GM18508 (cell line): ENCODE measurements at regions not wholly inside any gene's neighbourhood (a gene's known extent, or its start where the extent isn't known, plus 50 kb on each side); places are given as distances from the start of the nearest gene placed in this dataset.
"Not testable (repeated sequence)": the region's sequence is repeated elsewhere in the genome, so short reads cannot be mapped to it uniquely, and the experiment has no call there.

ENCODE experiments used
- ATAC-seq: cut with Tn5 transposase; IDR thresholded peaks from one replicate; pipeline ENCODE4 v1.9.1; 2021; ENCODE audit warnings: moderate number of reproducible peaks; ENCODE audit not compliant: insufficient read depth, unreplicated experiment

DNA sequence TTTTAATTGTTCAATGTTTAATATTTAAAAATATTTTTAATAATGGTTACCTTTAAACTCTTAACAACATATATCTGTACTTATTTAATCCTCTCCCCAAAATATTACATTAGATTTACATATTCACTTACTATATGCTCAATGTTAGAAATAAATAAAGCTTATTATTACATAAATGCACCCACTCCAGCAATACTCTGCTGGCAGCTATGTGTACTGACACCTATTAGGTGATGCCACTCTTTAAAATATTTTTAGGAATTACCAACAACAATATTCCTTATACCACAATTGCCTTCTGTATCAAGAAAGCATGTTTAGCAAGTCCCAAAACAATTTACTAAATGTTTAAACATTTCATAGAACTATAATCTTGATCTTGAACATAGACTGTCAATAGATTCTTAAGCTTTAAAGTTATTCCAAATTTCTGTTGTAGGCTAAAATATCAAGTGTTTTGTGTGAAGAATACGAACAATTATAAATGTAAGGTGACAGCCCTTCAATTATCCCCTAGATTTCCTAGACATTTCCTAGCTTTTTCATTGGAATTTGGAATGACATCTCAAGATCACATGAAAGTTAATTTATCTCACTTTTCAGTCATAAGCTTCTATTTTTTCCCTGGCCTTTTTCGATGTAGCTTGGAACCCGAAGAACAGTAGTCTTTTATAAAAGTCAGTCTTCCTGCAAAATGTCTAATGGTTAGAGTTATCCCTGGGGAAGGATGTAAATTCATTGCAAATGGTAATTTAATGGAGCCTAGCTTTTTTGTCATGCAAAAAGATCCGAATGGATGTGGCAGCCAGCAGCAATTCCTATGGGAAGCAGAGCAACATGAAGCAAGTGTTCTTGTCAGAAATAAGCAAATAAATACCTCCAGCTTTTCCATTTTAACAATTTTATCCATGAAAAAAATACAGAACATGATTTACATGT is 907.5 kb upstream of the ATXN7L3B start:
- ATAC-seq, result no peak

DNA sequence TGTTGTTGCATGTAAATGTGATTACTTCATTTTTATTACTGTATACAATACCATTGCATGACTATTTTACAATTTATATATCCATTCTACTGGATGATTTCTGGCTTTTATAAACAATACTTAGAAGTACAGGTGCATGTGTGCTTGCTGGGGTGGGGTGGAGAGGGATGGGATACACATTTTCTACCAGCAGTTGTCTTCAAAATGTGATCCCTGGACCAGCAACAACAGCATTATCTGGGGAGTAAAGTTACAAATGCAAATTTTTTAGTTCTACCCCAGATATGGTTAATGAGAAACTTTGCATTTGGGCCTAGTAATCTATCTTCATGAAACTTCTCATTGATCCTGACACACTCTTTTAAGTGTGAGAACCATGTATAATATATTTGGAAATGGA is 905.4 kb upstream of the ATXN7L3B start:
- no peak for ATAC-seq

GRCh38 chr12:73632661-73633060 is 905.0 kb upstream of the ATXN7L3B start:
- ATAC-seq, result no peak

DNA sequence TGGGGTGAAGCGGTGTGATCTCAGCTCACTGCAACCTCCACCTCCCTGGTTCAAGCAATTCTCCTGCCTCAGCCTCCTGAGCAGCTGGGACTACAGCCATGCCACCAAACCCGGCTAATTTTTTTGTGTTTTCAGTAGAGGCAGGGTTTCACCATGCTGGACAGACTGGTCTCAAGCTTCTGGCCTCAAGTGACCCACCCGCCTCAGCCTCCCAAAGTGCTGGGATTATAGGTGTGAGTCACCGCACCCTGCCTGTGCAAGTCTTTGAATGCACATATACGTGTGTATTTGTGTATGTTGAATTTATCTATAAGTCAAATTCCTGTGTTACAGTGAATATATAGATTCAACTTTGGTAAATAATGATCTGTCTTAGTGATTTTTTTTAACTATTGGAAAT is 898.2 kb upstream of the ATXN7L3B start:
- ATAC-seq, result not testable (repeated sequence)

- ATAC-seq, result no peak
Observed at GRCh38 chr12:73656375-73656774, 881.3 kb upstream of the ATXN7L3B start.

- ATAC-seq, result no peak
Observed at GRCh38 chr12:73659802-73660201, 877.8 kb upstream of the ATXN7L3B start.

DNA sequence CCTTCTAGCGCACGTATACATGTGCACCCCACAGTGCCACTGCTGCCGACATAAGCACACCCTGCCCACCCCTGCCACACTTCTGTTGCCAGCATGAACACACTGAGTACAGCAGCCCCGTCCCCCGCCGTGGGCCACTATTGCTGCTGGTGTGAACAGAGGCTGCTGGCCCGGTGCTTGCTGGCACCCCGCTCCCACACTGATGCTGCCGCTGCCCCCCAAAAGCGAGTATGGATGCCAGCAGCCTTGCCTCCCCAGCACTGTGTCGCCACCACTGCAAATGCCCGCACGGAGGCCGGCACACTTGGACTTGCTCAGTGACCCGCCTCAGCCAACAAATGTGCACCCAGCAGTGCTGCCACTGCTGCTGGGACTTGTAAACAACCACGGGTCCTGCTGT is 872.4 kb upstream of the ATXN7L3B start:
- no peak for ATAC-seq

GRCh38 chr12:73671550-73671949 is 866.1 kb upstream of the ATXN7L3B start:
- not testable (repeated sequence) for ATAC-seq

GRCh38 chr12:73677520-73678291 is 859.9 kb upstream of the ATXN7L3B start:
- no peak for ATAC-seq

GRCh38 chr12:73678335-73678734 is 859.3 kb upstream of the ATXN7L3B start:
- ATAC-seq, result no peak

DNA sequence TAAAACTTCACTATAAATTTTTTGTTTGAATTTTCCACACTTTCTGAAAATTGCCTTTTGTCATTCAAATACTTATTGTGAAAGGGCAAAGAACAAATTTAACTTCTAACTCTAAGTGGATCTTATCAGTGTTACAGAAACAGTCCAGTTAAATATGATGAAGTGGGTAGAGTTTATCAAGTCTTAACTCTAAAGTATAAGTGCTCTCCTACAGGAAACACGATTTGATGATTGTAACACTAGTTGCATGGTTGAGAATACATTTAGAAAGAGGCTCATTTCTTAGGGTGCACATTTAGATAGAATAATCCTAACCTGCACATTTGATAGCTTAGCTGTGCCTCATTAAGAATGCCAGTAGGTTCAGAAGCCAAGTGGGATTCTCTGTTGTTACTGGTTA is 838.3 kb upstream of the ATXN7L3B start:
- no peak for ATAC-seq

- ATAC-seq, result no peak
Observed at GRCh38 chr12:73714655-73715054, 823.0 kb upstream of the ATXN7L3B start.

DNA sequence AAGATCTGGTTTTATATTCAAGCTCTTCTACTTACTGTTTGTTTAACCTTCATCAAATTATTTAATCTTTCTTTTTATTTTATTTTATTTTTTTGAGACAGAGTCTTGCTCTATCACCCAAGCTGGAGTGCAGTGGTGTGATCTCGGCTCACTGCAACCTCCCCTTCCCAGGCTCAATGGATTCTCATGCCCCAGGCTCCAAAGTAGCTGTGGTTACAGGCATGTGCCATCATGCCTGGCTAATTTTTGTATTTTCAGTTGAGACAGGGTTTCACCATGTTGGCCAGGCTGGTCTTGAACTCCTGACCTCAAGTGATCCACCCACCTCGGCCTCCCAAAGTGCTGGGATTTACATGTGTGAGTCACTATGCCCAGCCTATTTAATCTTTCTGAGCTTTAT is 821.5 kb upstream of the ATXN7L3B start:
- ATAC-seq, result not testable (repeated sequence)

DNA sequence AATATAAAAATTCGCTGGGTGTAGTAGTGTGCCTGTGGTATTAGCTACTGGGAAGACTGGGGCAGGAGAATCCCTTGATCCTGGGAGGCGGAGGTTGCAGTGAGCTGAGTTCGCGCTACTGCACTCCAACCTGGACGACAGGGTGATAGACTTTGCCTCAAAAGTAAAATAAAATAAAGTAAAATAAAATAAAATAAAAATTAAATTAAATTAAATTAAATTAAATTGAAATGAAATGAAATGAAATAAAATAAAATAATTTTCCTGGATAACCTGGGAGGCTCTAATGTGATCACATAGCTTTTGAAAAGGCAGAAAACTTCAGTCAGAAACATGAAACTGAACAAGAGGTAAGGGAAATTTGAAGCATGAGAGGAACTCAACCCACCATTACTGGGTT is 818.4 kb upstream of the ATXN7L3B start:
- ATAC-seq, result no peak

- no peak for ATAC-seq
Observed at GRCh38 chr12:73726881-73727280, 810.8 kb upstream of the ATXN7L3B start.

DNA sequence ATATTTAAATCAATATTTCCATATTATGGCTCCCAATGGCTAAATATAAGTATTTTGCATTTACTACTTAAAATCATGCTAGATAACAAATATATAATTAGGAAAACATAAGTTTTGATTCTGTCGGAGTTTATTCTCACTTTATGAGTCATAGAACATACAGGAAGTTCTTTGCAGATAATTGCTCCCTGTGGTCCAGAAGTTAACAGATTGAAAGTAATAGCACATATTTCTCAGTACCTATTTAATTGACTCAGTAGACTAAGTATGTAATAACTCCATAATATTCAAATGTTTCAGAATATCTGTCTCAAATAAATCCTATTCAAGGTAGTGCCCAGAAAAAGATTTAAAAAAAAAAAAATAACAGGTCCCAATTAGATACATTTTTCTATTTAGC is 806.0 kb upstream of the ATXN7L3B start:
- no peak for ATAC-seq

- no peak for ATAC-seq
Observed at GRCh38 chr12:73769337-73769736, 768.3 kb upstream of the ATXN7L3B start.

DNA sequence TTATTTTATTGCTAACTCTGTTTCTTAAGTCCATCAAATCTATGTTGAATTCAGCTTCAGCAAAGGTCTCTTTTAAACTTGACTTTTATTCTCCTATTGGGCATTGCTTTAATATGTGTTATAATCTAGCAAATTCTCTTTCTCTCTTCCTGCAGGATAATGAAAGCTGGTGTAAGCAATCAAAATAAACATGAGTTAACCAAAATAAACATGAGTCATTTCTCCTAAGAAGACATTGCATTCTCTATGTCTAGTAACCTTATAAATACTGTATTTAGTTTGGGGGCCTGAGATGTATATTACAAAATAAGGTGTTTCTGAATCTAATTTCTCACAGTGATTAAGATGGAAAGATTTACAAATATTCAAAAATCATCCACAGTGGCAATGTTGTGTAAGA is 739.1 kb upstream of the ATXN7L3B start:
- ATAC-seq, result no peak

DNA sequence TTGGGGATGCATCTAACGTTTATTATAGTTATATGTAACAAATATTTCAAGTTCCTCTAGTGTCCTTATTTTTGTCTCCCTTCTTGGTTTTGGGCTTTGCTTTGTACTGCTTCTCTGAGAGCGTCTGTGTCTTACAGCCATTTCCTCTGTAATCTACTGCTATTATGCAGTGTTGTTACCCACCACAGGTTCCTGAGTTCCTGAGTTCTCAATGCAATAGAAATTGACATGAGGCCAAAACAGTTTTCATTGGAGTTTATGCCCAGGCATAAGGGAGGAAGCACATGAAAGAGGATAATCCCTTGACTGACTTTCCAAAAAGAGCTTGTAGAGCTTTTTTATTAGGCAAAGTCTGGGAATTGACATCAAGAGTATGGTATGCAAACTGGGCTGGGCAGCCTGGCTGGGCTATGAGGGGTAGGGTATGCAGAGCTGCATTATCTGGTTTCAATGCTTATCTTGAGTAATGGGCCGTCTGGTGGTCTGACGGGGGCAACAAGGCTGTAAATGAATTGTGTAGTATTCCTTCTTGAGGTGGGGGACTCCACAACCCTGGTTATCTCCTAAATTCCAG is 722.5 kb upstream of the ATXN7L3B start:
- no peak for ATAC-seq

DNA sequence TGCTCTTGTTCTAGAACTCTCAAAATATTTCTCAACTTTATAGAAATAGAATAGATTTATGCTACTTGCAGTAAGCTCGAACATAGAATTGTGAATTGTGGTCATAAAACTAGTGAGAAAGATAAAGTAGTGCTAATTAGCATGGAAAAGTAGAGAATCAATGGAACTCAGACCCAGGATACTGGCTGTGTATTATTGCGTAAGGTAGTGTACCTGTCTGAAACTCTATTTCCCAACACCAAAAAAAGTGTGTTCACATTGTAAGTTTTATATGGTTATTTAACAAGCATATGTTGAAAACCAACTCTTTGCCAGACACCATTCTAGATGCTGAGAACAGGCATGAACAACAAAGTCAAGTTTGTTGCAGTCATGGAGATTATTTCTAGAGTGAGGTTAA is 720.5 kb upstream of the ATXN7L3B start:
- no peak for ATAC-seq

GRCh38 chr12:73833746-73834145 is 703.9 kb upstream of the ATXN7L3B start:
- ATAC-seq, result no peak
